ENCODE measurements at regions not wholly inside any gene's neighbourhood (a gene's known extent, or its start where the extent isn't known, plus 50 kb on each side); places are given as distances from the start of the nearest gene placed in this dataset.

DNA sequence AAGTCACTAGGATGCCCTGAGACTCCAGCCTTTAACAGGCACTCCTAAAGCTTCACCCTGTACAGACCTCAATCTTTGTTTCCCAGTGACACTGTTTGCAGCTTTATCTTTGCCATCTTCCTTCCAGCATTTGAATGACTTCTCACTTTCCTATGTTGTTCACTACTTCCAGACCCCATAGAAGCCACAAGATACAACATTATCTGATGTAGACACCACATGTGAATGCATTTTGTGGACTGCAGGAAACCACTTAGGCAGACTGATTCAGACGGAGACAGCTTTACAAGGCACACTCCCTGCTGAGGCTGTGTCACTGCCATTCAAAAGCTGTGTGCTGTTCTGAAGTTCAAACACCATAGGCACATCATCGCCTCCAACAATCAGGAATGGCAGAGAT, 67.3 kb upstream of the SPATS2L start:
- DNase-seq (ENCODE audit: insufficient read length, low spot score) (no peak), FAIRE-seq (no peak)

DNA sequence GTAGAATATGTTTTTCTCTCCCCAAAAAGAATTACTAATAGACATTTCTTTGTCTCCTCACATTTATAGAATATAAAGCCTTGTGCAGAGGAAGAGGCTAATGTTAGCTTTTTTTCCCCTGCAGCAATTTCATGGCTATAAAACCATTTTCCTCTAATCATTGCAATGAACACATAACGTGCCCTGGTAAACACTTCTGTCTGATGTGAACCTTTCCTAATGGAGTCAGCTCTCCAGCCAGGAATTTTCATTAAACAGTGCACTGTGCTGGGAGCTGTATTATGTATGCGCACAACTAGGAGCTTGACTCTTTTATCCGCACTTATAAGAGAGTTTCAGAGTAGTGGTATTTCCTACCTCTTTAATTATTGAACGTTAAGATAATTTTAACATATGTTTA, 63.9 kb upstream of the SPATS2L start:
- DNase-seq (ENCODE audit: insufficient read length, low spot score), result no peak

DNA sequence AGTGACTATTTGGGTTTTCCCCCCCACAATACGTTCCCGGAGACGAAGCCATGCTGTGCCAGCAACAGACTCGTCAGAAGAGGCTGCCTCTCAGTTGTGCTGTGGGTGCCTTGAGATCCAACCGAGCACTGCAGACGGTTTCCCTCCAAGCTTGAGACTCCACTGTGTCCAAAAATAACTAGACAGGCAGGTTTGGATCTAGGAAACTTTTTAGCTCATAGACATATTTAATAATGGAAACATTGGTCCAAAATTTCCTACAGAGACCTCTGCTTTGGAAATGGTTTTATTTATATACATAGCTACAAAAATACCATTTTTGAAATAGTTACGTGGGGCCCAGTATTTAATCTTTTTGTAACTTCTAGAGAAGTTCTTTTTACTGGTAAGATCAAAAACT, 63.1 kb upstream of the SPATS2L start:
- DNase-seq (ENCODE audit: insufficient read length, low spot score) (no peak), FAIRE-seq (no peak)

More for the DNA sequence above, 63.9 kb upstream of the SPATS2L start:
- FAIRE-seq, result no peak

DNA sequence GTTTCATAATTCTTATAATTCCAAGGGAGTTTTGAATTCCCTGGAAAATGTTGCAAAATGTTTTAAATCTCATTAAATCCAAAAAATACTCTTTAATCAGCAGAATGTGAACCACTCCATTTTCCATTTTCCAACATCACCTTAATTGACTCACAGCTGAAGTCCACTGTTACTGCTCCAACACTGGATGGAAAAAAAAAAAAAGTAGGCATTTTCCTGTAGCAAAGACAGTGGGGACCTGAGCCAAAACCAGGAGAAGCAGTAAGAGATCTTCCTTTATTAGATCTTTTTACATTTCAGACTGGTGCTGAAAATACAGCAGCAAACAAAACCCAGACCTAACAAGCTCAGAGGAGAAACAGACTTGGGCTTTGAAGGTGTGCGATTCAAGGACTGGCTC, 62.4 kb upstream of the SPATS2L start:
- FAIRE-seq (no peak), DNase-seq (ENCODE audit: insufficient read length, low spot score) (no peak)

DNA sequence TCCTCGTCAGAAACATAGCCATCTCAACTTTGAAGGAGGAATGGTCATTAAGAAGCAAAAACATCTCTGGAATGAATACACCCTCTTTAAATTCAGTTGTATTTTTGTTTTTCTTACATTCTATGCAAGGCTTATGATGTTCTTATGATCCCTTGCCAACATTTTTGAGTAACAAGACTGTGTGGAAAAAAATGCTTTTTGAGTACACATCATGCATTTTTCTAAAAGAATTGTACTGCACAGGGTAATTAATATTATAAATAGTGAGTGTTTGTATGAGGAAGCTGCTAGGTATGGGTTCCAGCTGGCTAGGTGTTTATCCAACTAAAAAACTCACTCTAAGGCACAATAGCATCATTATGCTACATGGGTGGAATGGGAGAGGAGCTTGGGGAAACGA, 59.0 kb upstream of the SPATS2L start:
- FAIRE-seq (no peak), DNase-seq (ENCODE audit: insufficient read length, low spot score) (no peak)

DNA sequence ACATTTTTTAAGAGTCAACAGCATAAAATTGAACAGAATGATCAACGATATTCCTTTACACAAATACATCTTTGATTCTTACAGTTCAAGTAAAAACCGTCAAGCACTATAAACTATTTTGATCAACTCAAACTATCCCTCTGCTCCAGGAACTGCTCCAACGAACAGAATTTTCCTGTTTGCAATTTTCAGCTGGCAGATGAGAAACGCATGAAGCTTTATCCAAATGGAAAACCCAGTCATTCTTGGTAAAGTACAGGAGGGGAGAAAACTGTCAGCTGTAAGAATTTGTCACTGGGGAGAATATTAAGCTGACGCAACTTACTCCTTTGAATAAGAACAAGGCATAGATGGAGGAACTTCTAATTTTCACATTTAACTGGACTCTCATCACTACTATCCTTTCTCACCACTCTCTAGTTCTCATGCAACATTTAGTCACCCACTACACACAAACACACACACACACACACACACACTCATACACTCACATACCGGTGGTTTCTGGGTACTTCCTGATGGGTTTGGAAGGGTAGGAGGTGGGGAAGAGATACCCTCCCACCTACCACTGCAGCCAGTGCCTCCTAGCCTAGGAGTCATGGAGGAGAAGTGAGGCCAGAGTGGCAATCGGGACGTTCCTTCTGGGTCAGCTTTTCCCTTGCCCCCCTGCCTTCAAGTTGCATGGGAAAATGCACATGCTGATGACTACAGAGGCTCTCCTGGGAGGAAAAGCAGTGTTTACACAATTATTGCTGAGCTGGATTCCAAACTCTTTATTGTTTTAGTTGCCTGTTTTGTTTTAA, 54.0 kb upstream of the SPATS2L start:
- DNase-seq (ENCODE audit: insufficient read length, low spot score), result no peak

DNA sequence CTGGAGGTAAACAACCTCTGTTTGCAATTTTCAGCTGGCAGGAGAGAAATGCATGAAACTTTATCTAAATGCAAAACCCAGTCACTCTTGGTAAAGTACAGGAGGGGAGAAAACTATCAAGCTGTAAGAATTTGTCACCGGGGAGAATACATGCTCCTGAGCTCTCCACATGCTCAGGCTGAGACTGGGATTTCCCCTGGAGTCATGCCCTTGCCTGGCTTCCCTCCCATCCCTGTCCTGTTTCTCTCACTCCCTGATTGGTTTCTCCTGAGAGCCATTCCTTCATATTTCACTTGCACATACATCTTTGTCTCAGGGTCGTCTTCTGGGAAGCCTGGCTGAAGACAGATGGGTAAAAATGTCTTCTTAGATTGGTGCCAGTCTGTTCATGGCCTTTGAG, 52.9 kb upstream of the SPATS2L start:
- FAIRE-seq, result no peak
- no peak for DNase-seq (ENCODE audit: insufficient read length, low spot score)

More for the DNA sequence above, 54.0 kb upstream of the SPATS2L start:
- no peak for FAIRE-seq

DNA sequence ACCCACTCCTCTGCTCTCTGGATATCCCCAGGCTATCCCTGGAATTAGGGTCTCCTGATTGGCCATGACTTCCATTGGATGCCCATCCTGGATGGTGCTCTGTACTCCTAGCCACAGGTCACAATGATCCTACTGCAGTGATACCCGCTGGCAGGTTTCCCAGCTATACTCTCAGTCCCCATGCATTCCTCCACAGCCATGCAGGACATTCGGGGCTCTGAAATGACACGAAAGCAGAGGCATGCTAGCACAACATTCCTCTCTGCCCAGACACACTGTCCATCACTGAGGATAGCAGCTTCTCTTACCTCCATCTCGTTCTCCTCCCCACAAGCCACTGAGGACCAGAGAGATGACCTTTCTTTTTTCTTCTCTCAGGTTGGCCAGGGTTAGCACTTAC, 51.7 kb upstream of the SPATS2L start:
- no peak for FAIRE-seq
- DNase-seq (ENCODE audit: insufficient read length, low spot score), result no peak

DNA sequence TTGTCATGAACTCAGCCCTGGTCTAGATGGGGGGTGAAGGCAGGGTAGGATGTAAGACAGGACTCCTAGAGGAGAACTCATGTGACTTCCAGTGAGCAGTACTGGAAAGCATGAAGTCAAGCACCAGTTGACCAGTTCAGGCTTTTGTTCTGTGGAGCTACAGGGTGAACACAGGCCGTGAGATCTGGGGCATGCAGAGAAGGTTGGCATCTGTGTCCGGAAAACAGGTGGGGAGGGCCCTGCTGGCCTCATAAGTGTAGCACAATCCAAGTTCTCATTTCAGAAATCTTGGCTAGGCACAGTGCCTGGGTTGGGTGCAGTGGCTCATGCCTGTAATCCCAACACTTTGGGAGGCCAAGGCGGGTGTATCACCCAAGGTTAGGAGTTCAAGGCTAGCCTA, 50.9 kb upstream of the SPATS2L start:
- no peak for DNase-seq (ENCODE audit: insufficient read length, low spot score)
- no peak for FAIRE-seq
